ENCODE measurements at regions not wholly inside any gene's neighbourhood (a gene's known extent, or its start where the extent isn't known, plus 50 kb on each side); places are given as distances from the start of the nearest gene placed in this dataset.

- DNase-seq (ENCODE audit: low spot score) = no peak
These were observed 145.7 kb upstream of the QRFPR start for GRCh38 chr4:121526509-121526908.

DNA sequence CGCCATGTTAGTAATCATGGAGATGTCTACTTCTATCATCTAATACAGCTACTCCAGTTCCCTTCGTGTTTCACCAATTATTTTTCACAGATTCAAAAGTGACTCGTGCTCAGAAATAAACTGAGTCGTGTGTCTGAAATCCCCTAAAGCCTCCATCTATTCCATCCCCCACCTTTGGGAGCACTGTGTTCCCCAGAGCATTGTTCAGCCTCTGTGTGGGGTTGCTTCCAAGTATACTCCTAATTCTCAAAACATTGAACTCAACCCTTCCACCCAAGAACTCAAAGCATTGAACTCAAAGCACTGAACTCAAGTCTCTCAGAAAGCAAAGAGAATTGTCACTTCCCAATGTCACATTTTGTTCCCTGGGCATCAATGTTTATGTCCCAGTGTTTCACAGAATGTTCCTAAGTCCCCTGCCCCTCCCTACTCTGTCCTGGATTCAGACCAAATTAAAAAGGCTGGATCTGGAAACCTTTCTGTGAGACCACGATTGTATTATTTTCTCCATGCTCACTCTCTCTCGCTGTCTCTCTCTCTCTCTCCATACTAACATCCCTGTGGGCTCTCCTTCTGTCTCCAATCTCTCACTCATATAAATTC is 138.5 kb upstream of the QRFPR start:
- no peak for DNase-seq (ENCODE audit: low spot score)

GRCh38 chr4:121517241-121517640 is 136.4 kb upstream of the QRFPR start:
- DNase-seq (ENCODE audit: low spot score) = no peak

DNA sequence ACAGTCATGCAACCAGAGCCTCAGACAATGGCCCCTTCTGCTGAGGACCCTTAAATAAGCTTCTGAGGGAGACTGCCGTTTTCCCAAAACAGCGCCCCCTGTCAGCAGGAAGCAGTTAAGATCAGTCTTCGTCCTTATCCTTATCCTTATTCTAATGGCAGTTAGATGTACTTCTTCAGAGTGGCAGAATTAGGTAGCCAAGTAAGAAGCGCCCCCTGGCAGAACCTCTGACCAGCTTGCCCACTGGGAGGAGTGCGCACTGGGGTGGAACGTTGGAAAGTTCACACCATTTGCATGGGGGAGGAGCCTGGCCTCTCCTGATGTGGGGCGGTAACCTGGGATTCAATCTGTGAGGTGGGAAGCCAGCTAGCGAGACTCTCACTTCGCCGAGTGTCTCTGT is 133.6 kb upstream of the QRFPR start:
- no peak for DNase-seq (ENCODE audit: low spot score)

DNA sequence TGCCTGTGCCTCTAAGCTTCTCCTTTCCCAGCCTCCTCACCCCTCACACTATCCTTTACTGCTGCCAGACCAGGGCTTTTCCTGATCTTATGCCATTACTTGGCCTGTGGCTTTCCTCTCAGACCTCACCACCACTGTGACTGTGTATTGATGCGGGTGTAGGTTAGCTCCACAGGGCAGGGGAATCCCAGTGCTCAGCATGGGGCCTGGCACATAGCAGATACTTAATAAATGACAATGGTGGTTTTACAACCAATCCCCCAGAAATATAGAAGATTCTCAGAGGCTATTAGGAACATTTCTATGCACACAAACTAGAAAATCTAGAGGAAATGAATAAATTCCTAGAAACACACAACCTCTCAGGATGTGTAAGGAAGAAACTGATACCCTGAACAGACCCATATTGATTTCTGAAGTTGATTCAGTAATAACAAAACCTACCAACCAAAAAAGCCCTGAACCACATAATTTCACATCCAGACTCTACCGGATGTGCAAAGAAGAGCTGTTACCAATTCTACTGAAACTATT is 129.6 kb upstream of the QRFPR start:
- no peak for DNase-seq (ENCODE audit: low spot score)

- DNase-seq (ENCODE audit: low spot score) = peak; percentile 69
These were observed 104.5 kb upstream of the QRFPR start for GRCh38 chr4:121485190-121485804.

- no peak for DNase-seq (ENCODE audit: low spot score)
These were observed 103.8 kb upstream of the QRFPR start for GRCh38 chr4:121484633-121485032.

DNA sequence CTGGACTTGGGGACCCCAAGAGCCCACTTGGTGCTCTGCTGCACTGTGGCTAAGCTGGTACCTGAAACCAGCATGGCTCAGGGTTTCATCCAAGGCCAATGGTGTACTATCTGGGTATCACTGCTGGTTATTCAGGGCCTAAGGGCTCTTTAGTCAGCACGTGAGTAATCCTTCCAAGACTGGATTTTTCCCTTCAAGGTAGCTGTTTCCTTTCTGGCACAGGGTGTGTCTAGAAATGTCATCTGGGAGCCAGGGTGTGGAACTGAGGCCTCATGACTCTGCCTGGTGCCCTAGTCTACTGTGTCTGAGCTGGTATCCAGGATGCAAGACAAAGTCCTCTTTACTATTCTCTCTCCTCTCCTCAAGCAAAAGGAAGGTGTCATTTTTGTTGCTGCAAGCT is 99.0 kb upstream of the QRFPR start:
- DNase-seq (ENCODE audit: low spot score) = no peak

DNA sequence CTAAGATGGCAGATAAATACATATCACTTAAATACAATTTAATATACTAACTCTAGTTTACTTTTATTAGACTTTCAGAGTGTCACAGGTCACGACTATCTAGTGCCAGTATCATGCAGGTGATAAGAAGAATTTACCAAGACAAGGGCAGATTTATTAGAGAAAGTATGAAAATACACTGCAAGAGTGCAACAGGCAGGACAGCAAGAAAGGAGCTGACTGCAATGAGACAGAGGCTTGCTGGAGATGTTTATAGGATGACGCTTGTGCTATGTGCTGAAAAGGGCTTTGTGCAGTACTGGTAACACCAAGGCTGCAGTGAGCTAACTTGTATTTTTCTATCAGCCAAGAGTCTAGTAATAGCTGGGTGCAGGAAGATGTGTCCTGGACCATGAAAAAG is 96.7 kb upstream of the QRFPR start:
- no peak for DNase-seq (ENCODE audit: low spot score)

- DNase-seq (ENCODE audit: low spot score) = no peak
These were observed 96.3 kb upstream of the QRFPR start for GRCh38 chr4:121477079-121477478.

DNA sequence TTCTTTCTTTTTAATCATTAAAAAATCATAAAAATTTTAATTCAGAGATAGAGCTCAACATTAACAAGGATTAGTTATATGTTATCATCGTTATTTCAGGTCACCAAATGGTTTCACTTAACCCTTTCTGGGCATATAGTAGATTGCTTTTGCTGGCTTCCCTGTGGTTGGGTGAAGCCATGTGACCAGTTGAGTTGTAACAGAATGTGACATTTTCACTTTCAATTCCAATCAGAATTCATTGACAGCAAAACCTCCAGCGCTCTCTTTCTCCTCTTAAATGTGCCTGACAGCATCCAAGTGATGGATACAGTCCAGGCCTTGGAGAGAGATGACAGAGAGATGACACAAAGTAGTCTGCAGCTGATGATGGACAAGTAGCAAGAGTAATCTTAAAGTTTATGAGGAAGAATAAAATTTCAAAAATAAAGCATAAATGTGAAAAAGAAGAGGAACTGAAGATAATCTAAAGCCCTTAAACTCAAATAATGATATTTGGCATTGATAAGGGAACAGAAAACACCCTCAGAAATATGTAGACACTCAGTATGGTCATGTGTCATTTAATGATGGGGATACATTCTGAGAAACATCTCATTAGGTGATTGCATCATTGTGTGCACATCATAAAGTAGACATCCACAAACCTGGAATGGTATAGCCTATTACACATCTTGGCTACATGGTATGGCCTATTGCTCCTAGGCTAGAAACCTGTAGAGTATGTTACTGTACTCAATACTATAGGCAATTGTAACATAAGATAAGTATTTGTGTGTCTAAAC is 92.3 kb upstream of the QRFPR start:
- DNase-seq (ENCODE audit: low spot score) = no peak

GRCh38 chr4:121464854-121465253 is 84.0 kb upstream of the QRFPR start:
- no peak for DNase-seq (ENCODE audit: low spot score)

- DNase-seq (ENCODE audit: low spot score) = no peak
These were observed 81.9 kb upstream of the QRFPR start for GRCh38 chr4:121462660-121463261.

- DNase-seq (ENCODE audit: low spot score) = no peak
These were observed 78.2 kb upstream of the QRFPR start for GRCh38 chr4:121459026-121459425.

DNA sequence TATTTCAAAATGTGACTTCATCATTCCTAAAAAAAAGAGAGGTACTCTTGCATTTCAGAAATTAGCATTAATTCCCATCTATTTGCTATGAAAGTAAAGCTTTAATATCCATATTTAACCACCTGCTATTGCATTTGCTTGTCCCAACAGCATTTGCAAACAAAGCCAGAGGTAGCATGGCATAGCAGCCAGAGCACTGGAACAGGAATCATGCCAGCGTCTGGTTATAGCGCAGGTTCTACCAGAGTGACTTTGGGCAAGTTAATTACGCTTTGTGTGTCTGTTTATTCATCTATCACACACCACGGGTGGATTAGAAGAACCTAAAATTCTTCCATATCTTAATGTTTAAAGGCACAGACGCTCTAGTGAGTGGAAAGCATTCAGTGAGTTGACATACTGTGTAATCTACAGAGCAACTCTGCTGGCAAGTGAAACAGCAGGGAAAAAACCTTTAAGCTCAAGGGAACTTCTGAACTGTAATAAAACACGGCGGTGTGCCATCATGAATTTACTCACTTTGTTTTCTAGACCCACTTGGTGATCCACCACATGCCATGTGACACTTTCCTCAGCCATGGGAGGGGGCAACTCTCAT is 76.6 kb upstream of the QRFPR start:
- DNase-seq (ENCODE audit: low spot score) = no peak

GRCh38 chr4:121455285-121455684 is 74.5 kb upstream of the QRFPR start:
- no peak for DNase-seq (ENCODE audit: low spot score)

- DNase-seq (ENCODE audit: low spot score) = no peak
These were observed 73.6 kb upstream of the QRFPR start for GRCh38 chr4:121454251-121454979.

DNA sequence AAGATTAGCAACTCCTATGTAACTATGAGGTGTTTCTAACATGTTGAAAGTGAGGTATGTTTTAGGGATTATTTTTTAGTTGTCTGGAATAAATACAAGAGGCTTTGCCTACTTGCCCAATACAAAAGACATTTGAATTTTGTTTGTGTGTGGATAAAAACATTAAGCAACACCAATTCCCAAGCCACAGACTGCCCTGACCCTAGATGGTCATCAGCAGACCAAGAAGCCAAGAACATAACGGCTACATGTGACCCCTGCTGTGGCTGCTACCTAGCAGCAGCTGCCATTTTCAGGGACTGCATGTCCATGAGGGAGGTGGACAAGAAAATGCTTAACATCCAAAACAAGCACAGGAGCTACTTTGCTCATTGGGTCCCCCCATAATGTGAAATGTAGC is 70.5 kb upstream of the QRFPR start:
- DNase-seq (ENCODE audit: low spot score) = no peak

- DNase-seq (ENCODE audit: low spot score) = no peak
These were observed 68.6 kb upstream of the QRFPR start for GRCh38 chr4:121449416-121449815.

DNA sequence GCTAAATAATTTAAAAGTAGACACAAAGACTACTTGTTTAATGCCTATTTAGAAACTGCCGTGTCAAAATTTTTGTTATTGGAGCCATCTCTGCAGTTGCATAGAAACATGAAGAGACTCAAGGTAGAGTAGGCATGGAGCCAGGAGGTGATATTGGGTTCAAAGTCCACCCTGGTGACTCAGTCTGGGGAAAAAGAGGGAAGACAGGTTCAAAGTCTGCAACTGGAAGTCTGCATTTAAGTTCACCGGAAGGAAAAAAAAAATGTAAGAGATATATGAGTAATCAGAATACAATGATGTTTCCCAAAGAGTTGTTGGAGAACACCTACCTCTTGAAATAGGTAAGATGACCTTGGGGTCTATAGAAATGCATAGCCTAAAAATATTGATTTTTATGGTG is 67.4 kb upstream of the QRFPR start:
- DNase-seq (ENCODE audit: low spot score) = no peak

DNA sequence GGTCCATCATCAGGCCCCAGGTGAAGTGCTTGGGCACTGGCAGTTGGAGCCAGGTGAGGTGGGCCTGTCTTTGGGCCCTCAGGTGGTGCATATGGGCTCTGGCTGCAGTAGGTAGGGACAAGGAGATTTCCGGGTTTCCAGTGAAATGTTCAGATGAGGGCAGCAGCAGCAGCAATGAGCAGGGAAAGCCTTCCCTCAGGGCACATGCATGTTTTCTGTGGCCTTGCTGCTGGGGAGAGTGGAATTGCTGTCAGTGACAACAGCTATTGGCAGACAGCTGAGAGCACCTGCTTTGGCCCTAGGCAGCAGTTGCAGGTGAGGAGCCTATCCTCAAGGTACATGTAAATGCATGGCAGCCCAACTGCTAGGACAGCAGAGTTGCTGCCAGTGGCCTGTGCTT is 58.9 kb upstream of the QRFPR start:
- no peak for DNase-seq (ENCODE audit: low spot score)
